Stimulated activated naive CD8-positive, alpha-beta T cell treated with anti-CD3 and anti-CD28 coated beads, Interleukin-15, Interleukin-2, amounts not matched to agents 100 U/mL and 50 U/mL, for 24 hours (primary cell): ENCODE measurements at regions not wholly inside any gene's neighbourhood (a gene's known extent, or its start where the extent isn't known, plus 50 kb on each side); places are given as distances from the start of the nearest gene placed in this dataset.

Experiments used
- ATAC-seq: fragments of 150-1000 bp; cut with Tn5 transposase; one replicate; pipeline ENCODE4 v1.10.0; 2021
- DNase-seq: peaks from one replicate; pipeline ENCODE4 v3.0.0; 2021

GRCh38 chr12:58583940-58584339 lies 336.4 kb downstream of the LRIG3 start:
- ATAC-seq = no peak
- DNase-seq = no peak

- DNase-seq = no peak
- ATAC-seq = no peak
Observed at GRCh38 chr12:58584880-58585279, 335.4 kb downstream of the LRIG3 start.

GRCh38 chr12:58586762-58587161 lies 333.5 kb downstream of the LRIG3 start:
- DNase-seq = no peak
- ATAC-seq = no peak

- DNase-seq (no peak), ATAC-seq (no peak)
Observed at GRCh38 chr12:58588770-58589169, 331.5 kb downstream of the LRIG3 start.

GRCh38 chr12:58592475-58593207 lies 327.7 kb downstream of the LRIG3 start:
- ATAC-seq (no peak), DNase-seq (no peak)

GRCh38 chr12:58593557-58594304 lies 326.6 kb downstream of the LRIG3 start:
- no peak for DNase-seq
- ATAC-seq = no peak

- DNase-seq (no peak), ATAC-seq (no peak)
Observed at GRCh38 chr12:58596381-58596780, 323.9 kb downstream of the LRIG3 start.

GRCh38 chr12:58601529-58601928 lies 318.8 kb downstream of the LRIG3 start:
- DNase-seq = no peak
- ATAC-seq = no peak

- DNase-seq (no peak), ATAC-seq (no peak)
Observed at GRCh38 chr12:58602179-58602578, 318.1 kb downstream of the LRIG3 start.

- no peak for ATAC-seq
Observed at GRCh38 chr12:58602736-58603135, 317.6 kb downstream of the LRIG3 start.

GRCh38 chr12:58607805-58608204 lies 312.5 kb downstream of the LRIG3 start:
- no peak for ATAC-seq
- no peak for DNase-seq

More at GRCh38 chr12:58602736-58603135, 317.6 kb downstream of the LRIG3 start:
- no peak for DNase-seq

GRCh38 chr12:58608711-58609110 lies 311.6 kb downstream of the LRIG3 start:
- DNase-seq (no peak), ATAC-seq (no peak)

- no peak for ATAC-seq
- DNase-seq = no peak
Observed at GRCh38 chr12:58615047-58615446, 305.3 kb downstream of the LRIG3 start.

GRCh38 chr12:58615576-58615975 lies 304.7 kb downstream of the LRIG3 start:
- ATAC-seq = no peak
- DNase-seq = no peak

- DNase-seq = no peak
- no peak for ATAC-seq
Observed at GRCh38 chr12:58616618-58617017, 303.7 kb downstream of the LRIG3 start.

GRCh38 chr12:58621126-58621525 lies 299.2 kb downstream of the LRIG3 start:
- ATAC-seq (no peak), DNase-seq (no peak)

- DNase-seq = no peak
- no peak for ATAC-seq
Observed at GRCh38 chr12:58629376-58629775, 290.9 kb downstream of the LRIG3 start.

- DNase-seq = no peak
- ATAC-seq = no peak
Observed at GRCh38 chr12:58633479-58633878, 286.8 kb downstream of the LRIG3 start.

GRCh38 chr12:58639318-58639934 lies 280.9 kb downstream of the LRIG3 start:
- DNase-seq (no peak), ATAC-seq (no peak)

- DNase-seq = no peak
- no peak for ATAC-seq
Observed at GRCh38 chr12:58640314-58640713, 280.0 kb downstream of the LRIG3 start.

- no peak for ATAC-seq
Observed at GRCh38 chr12:58645946-58646345, 274.4 kb downstream of the LRIG3 start.

GRCh38 chr12:58647495-58647894 lies 272.8 kb downstream of the LRIG3 start:
- DNase-seq (no peak), ATAC-seq (no peak)

More at GRCh38 chr12:58645946-58646345, 274.4 kb downstream of the LRIG3 start:
- DNase-seq = no peak

- ATAC-seq = no peak
- DNase-seq = no peak
Observed at GRCh38 chr12:58648176-58648575, 272.1 kb downstream of the LRIG3 start.
